GM18508 (cell line): ENCODE measurements at regions not wholly inside any gene's neighbourhood (a gene's known extent, or its start where the extent isn't known, plus 50 kb on each side); places are given as distances from the start of the nearest gene placed in this dataset.
"Not testable (repeated sequence)": the region's sequence is repeated elsewhere in the genome, so short reads cannot be mapped to it uniquely, and the experiment has no call there.

Experiments used
- ATAC-seq: cut with Tn5 transposase; IDR thresholded peaks from one replicate; pipeline ENCODE4 v1.9.1; 2021; ENCODE audit warnings: moderate number of reproducible peaks; ENCODE audit not compliant: insufficient read depth, unreplicated experiment

DNA sequence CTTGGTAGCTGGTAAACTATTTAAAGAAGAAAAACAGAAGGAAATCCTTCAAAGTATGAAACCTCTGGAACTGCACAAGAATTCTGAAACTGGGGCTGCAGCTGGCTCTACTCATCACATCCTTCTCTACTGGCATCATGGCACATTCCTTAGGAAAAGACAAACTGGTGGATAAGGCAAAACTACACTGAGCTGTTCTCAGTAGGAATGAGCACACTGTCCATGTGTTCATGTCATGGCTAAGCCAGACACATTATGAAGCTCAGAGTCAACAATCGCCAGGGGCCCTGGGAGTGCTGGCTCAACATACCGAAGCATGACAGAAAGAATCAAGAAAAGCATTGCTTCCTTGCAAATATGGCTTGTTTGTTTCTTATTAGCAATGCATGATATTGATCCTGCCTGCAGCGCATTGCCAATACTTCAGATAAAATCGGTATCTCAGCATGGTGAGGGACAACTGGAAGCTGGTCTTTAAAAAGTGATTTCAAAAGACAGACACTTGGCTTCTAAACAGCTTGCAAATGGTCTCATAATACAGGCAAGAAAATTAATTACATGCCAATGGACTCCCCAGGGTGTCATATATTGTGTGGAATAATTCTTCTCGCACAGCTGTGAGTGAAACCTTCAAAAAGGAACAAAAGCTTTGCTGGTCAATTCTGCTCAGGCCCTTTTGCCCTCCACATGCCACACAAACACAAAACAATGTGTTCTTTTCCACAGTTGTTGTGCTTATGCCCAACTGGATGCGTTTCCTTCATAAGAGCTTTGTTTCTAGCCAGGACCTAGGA is 300.2 kb upstream of the VCX start:
- ATAC-seq, result no peak

DNA sequence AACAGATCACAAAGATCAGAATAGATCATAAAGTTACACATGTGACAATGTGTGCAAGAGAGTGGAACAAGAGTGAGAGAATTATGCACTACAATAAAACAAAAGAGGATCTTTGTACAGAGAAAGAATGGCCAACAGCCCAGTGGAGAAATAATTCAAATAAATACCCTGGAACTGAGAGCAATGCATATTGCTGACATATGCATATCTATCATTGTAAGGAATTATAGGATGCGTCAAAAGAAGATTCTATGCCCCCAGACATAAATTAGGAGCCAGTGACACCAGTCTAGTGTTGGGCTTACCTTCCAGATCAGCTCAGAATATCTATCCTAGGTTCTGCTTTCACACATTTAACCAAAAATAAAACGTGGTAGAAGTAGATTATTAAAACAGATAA is 320.1 kb upstream of the VCX start:
- no peak for ATAC-seq

DNA sequence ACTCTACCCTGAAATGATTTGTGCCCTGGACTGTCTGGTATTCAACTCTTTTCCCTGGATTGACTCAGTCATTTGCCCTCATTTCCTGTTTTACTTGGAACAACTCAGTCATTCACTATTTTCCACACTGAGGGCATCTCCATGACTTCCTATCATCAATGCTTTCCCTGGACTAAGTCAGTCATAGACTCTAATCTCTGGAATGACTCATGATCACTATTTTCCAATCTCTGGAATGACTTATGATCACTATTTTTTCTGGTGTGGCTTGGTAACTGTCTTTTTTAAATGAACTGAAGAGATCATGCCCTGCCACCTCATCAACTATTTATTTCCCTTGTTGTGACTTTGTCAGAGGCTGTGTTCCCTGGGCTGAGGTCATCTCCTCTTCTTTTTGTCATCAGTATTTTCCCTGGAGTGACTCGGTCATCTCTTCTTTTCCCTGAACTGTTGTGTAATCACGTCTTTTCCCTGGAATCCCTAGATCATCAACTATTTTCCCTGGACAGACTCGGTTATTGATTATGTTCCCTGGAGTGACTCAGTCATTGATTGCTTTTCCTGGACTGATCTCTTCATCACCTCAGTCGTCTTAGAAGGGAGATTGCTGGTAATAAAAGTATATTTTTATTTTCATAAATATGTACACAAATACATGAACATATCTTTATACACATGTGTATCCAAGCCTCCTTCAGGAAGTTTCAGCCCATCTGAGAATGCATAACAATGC is 327.1 kb upstream of the VCX start:
- no peak for ATAC-seq

DNA sequence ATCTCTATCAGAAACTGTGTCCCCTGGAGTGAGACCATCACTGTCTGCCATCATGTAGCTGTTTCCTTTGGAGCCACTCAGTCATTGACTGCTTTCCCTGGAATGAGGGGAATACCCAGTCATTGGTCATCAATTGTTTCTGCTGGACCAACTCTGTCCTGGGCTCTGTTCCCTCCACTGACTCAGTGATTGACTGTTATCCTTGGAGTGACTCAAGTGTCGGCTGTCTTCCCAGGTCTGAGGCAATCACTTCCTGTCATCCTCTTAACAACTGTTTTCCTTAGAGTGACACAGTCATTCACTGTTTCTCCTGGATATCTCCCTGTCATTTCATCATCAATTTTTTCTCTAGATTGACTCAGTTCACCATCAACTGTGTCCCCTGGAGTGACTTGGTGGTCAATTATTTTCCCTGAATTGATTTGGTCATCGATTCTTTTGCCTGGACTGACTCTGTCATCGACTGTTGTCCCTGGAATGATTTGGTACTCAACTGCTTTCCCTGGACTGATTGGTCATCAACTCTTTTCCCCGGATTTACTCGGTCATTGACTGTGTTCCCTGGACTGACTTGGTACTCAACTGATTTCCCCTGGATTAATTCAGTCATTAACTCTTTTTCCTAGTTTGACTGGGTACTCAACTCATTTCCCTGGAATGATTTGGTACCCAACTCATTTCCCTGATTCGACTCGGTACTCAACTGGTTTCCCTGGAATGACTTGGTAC is 327.9 kb upstream of the VCX start:
- no peak for ATAC-seq

DNA sequence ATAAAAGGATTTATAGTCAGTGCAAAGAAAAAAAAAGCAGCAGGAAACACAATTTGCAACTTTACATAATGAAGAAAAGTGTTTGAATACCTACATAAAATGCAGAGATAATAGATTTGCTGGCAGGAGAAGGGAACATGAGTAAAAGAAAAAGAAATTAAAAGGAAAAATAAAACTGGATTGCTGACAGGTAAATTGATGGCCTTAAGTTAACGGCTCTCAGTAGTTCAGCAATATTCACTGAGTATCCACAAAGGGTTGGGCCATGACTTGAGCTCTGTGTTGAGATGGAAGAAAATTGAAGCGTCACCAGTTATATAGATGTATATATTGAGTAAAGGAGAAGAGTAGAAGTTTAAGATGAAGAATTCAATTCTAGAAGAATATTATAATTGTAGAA is 330.1 kb upstream of the VCX start:
- ATAC-seq, result no peak

DNA sequence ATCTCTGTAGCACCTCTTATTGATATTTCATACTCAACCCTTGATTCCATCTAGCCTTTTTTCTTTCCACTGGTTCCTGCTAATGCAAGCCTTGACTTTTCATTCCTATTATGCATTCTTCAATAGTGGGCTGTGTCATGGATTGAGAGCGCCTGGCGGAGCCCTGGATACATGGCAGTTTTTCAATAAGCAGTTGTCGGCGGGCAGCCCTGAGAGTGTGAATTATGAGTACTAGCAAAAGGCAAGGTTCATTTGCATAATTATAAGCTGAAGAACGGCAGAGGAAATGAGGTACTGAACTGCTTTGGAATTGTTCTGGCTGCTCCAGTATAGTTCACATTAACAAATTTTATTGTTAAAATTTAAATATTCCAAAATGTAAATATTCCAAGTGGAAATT is 339.7 kb upstream of the VCX start:
- ATAC-seq, result no peak

DNA sequence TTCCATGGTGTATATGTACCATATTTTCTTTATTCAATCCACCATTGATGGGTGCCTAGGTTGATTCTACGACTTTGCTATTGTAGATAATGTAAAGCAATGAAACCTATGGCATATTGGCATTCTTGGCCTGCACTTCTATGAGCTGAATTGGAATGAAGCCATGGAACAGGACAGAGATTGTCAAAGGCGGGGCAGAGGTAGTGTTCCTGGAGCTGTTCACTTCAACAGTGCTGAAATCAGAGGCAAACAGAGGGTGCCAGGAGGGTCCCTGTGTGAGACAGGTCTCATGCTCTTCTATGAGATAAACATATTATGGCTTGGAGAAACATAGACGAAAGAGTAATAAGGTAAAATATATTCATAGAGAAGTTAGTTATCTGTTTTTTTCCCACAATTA is 342.6 kb upstream of the VCX start:
- ATAC-seq, result no peak

DNA sequence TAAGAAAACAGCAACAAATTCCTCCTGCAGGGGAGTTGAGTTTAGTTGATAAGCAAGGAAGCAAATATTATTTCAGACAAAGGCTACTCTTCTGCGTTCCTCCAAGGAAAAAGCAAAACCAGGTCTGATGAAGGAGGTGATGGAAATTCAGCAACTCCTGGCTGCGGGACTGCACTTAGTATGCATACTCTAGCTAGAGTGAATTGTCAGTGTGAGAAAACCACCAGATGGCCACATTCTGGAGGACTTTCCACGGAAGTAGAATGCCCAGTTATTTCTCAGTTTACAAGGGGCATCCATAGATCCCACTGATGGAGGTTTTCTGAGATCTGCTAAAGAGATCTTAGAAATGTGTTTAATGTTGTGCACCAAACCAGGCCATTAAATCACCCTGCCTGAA is 338.6 kb upstream of the PUDP start:
- no peak for ATAC-seq

DNA sequence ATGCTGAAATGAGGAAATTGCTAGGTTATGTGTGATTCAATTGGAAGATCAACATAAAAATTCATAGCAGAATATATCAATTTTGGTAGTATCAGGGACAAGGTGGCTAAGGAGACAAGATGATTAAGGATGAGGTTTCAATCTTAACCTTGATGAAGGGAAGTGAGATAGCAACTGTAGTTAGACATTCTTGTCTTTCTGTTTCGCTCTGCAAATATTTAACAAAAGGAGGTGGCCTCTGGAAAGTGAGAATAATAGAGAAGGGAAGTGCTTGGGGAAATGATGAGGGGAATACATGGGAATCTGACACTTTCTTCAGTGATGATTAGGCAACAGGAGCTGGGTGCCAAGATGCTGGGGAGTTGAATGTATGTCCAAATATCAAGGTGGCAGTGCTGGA is 337.1 kb upstream of the PUDP start:
- ATAC-seq, result no peak

DNA sequence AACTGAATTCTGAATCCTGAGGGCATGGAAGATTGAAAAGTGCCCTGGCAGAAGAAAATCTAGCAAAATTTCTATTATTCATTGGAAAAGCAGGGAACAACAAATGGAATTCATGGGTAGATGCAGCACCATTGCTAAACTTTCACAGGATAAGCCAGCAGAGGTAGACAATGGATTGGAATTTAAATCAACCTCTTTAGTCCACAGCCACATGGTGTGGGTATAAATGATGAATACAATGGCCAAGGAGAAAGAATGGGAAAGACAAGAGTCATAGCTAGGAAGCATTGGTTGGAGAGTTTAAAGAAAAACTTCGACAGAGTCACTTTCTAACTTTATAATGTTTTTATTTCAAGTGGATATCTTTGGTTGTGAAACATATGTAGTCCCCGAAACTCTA is 332.8 kb upstream of the PUDP start:
- no peak for ATAC-seq

DNA sequence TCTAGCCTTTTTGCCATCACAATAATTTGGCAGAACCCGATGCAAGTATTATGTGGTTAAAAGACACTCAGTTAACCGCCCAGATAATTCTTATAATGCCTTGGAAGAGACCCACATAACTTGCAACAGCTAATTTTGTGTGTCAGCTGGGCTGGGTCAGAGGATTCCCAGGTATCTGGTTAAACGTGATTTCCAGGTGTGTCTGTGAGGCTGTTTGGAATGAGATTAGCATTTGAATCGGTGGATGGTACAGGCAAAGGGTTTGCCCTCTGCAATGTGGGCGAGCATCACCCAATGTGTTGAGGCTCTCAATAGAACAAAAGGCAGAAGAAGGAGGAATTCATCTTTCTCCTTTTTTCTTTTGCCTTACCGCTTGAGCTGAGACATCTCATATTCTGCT is 314.2 kb upstream of the PUDP start:
- ATAC-seq, result no peak

DNA sequence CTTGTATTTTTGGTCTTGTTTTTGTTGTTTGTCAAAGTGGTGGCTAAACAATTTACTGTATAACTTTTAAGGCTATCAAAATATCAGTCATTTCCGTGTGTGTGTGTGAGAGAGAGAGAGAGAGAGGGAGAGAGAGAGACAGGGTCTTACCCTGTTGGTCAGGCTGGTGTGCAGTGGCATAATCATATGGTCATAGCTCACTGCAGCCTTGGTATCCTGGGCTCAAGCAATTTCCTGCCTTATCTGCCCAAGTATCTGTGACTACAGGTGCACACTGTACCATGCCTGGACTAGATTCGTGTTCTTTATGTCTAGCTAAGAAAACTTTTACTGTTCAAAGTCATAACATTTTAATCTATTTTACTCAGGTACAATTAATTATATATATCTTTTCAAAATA is 313.1 kb upstream of the PUDP start:
- ATAC-seq, result not testable (repeated sequence)

DNA sequence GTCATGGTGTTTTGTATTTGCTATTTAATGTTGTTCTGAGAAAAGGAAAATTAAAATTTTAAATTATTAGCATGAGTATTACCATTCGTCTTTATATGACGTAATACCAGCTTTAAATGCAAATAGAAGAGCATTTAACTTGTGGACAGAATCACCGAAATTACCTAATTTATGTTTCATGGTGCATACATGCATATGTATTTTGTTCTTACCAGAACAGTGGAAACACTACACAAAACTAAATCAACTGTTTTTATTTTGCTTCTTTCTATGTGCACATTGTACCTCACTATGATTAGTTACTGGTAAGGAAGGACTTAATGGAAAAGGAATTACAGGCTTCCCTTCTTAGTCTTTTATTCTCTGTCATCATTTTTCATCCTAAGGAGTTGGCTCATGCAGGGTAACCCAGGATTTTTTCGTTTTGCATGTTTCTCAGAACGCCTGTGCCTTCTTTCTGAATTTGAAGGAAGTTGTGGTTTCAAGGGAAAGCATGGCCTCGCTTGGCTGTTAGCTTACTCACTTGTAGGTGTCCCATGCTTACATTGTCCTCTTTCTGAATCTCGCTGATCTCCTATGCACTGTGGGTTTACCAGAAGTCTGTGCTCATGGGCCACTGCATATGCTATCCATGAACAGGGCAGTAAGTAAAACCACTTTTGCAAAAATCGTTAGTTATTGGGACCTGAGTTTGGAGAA is 300.0 kb upstream of the PUDP start:
- ATAC-seq, result no peak

DNA sequence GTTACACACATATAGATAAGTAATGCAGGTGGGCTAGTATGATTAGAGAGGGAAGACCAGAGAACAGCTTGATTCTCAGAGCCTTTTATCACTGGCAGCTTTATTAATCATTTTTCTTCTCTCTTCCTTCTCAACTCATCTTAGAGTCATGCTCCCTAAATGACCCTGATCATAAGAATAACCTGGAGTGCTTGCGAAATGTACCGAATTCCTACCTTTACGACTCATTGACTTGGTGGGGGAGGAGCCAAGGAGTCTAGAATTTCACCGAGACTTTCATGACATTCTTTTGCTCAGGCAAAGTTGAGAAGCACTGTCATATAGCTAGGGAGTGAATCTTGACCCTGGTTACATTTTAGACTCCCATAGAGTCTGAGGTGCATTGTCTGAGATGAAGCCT is 298.9 kb upstream of the PUDP start:
- no peak for ATAC-seq

DNA sequence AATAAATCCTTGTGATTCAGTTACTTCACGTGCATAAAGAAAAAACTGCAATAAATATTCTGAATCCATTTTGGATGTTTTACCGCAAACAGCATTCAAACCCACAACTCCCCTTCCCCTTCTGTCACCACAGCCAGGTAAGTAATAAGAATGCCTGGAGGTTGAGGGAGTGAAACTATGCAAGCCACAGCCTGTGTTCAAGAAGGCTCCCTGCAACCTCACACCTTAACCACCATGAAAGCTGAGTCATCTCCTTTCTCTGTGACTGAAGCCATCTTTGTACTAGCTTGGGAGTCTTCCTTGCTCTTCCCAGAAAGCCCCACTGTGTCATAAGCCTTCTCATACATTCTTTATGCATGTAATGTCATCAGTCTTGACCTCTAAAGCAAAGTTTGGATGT is 297.0 kb upstream of the PUDP start:
- peak; percentile 82 for ATAC-seq

DNA sequence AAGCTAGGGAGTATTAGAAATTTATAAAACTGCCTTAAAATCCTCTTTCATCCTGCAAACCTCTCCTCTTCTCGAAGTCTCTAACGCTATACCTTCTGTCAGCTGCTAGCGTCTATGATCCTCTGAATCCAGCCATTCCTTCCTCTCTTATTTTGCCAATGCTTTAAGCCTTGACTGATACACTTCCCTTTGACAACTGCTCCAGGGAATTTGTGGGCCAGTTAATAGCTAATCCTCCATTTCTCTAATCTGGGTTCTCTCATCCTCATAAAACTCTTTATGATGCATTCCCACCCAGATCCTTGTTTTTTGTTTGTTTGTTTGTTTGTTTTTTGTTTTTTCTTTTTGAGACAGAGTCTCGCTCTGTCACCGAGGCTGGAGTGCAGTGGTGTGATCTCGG is 293.6 kb upstream of the PUDP start:
- ATAC-seq, result no peak

DNA sequence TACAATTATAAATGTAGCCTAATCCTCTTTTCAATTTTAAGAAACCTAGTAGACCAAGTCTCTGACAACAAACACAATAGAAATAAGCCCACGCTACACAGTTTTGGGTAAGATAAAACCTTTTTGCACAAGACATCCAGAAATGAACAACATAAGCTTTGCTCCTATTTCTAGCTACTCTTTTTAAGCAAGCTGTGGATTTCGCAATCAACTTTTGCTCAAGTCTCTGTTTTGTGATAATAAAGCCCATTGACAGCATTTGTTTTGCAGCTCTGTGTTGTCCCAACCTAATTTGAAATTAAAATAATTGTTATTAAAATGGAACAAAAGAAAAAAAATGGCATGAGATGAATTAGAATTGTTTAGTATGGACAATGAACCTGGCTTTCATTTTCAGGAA is 287.9 kb upstream of the PUDP start:
- ATAC-seq, result no peak

DNA sequence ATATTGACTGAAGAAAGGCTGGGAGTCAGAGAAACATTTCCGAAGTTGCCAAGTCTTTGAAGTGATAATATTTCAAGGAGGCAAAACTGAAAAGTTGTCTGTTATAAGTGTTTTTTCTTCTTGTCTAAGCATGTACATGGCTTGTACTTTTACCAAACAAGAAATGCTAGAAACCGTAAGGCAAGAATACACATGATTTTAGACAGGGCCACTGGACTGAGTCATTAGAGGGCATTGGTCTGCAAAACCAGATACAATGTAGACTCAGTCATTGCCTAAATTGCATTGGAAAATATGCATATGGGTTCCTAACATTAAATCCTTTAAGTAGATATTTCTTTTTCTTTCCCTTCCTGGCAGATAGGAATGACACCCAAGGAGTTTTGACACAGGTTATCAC is 284.9 kb upstream of the PUDP start:
- ATAC-seq, result no peak

DNA sequence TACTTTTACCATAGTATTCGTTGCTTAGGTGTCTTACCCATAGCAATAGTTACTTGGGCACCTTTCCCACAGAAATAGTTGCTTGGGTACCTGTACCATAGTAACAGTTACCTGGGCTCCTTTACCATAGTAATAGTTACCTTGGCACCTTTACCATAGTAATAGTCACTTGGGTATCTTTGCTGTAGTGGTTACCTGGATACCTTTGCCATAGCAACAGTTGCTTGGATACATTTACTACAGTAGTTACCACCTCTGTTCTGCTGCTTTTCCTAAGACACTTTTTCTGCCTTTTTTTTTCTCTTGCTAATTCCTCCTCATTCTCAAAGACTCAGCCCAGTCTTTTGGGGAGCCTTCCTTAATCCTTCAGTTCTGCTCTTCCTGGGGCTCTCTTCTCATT is 272.8 kb upstream of the PUDP start:
- no peak for ATAC-seq

DNA sequence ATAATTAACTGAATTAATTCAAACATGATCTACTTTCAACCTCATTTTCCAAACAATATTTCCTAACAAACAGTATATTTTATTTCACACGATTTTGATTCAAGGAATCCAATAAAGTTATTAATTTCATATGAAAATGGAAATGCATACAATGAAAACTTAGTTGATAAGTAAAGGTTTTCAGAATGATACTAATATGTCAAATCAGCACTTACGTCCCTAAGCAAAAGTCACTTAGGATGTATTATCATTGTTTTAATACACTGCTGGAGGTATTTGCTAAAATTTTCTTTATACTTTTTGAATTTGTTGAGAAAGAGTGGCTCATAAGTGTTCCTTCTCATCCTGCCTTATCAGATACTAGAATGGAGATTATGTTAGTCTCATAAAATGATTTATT is 266.8 kb upstream of the PUDP start:
- no peak for ATAC-seq

DNA sequence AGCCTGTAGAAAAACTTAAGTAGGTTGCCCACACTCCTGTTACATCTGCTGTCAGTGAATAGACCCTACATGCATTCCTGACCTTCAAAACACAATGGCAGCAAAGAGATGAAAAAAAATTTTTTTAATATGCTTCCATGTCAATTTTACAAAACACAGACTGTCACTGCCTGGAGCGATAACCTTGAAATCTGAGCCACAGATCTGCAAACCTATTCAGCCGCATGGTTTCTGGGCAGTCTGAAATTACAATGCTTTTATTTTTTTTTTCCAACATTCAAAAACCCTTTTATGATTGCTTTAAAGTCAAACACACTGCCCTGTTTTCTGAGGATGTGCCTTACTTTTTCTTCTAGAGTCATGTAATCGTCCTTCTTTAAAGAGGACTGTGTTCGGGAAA is 264.9 kb upstream of the PUDP start:
- ATAC-seq, result no peak
